ENCODE measurements at regions not wholly inside any gene's neighbourhood (a gene's known extent, or its start where the extent isn't known, plus 50 kb on each side); places are given as distances from the start of the nearest gene placed in this dataset.

DNA sequence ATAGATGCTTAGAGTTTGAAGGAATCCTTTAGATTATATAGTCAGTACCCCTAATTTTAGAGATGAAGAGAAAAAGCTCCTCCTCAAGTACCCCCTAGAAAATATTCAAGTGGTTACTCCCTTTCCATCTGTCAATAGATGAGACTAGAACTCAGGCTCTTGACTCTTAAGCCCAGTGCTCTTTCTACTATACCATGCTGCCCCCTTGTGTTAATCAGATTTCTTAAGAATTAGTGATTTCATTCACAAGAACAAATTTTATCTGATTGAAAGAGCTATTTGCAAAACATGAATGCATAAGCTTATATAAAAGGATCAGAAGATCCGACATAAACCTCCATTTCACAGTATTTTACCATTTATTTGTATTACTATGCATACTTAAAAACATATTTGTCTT is 179.3 kb downstream of the TFEC start:
- TF ChIP-seq, protein P1, sequence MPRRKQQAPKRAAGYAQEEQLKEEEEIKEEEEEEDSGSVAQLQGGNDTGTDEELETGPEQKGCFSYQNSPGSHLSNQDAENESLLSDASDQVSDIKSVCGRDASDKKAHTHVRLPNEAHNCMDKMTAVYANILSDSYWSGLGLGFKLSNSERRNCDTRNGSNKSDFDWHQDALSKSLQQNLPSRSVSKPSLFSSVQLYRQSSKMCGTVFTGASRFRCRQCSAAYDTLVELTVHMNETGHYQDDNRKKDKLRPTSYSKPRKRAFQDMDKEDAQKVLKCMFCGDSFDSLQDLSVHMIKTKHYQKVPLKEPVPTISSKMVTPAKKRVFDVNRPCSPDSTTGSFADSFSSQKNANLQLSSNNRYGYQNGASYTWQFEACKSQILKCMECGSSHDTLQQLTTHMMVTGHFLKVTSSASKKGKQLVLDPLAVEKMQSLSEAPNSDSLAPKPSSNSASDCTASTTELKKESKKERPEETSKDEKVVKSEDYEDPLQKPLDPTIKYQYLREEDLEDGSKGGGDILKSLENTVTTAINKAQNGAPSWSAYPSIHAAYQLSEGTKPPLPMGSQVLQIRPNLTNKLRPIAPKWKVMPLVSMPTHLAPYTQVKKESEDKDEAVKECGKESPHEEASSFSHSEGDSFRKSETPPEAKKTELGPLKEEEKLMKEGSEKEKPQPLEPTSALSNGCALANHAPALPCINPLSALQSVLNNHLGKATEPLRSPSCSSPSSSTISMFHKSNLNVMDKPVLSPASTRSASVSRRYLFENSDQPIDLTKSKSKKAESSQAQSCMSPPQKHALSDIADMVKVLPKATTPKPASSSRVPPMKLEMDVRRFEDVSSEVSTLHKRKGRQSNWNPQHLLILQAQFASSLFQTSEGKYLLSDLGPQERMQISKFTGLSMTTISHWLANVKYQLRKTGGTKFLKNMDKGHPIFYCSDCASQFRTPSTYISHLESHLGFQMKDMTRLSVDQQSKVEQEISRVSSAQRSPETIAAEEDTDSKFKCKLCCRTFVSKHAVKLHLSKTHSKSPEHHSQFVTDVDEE (CRISPR knock-in tag; IDR thresholded peaks at IDR 0.05) = no peak
- TF ChIP-seq GLIS3 (CRISPR knock-in tag; IDR thresholded peaks at IDR 0.05) (no peak), ZFP3 (CRISPR knock-in tag; IDR thresholded peaks at IDR 0.05) (no peak), CSDC2 (CRISPR knock-in tag; IDR thresholded peaks at IDR 0.05) (no peak), RARB (CRISPR knock-in tag; IDR thresholded peaks at IDR 0.05) (no peak), ZNF8 (CRISPR knock-in tag; IDR thresholded peaks at IDR 0.05) (no peak), TCF4 (CRISPR knock-in tag; IDR thresholded peaks at IDR 0.05; ENCODE audit: borderline replicate concordance) (no peak), ISL1 (CRISPR knock-in tag; IDR thresholded peaks at IDR 0.05) (no peak), ESRRG (CRISPR knock-in tag; IDR thresholded peaks at IDR 0.05) (no peak), ZFP30 (CRISPR knock-in tag; IDR thresholded peaks at IDR 0.05) (no peak), ARNTL (CRISPR knock-in tag; IDR thresholded peaks at IDR 0.05; ENCODE audit: borderline replicate concordance, low read depth) (no peak), TOX (CRISPR knock-in tag; IDR thresholded peaks at IDR 0.05; ENCODE audit: borderline replicate concordance) (no peak)
- TF ChIP-seq, protein P2, sequence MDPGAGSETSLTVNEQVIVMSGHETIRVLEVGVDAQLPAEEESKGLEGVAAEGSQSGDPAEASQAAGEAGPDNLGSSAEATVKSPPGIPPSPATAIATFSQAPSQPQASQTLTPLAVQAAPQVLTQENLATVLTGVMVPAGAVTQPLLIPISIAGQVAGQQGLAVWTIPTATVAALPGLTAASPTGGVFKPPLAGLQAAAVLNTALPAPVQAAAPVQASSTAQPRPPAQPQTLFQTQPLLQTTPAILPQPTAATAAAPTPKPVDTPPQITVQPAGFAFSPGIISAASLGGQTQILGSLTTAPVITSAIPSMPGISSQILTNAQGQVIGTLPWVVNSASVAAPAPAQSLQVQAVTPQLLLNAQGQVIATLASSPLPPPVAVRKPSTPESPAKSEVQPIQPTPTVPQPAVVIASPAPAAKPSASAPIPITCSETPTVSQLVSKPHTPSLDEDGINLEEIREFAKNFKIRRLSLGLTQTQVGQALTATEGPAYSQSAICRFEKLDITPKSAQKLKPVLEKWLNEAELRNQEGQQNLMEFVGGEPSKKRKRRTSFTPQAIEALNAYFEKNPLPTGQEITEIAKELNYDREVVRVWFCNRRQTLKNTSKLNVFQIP (CRISPR knock-in tag; IDR thresholded peaks at IDR 0.05; ENCODE audit: borderline replicate concordance, low read depth) = no peak
- TF ChIP-seq, protein P3, sequence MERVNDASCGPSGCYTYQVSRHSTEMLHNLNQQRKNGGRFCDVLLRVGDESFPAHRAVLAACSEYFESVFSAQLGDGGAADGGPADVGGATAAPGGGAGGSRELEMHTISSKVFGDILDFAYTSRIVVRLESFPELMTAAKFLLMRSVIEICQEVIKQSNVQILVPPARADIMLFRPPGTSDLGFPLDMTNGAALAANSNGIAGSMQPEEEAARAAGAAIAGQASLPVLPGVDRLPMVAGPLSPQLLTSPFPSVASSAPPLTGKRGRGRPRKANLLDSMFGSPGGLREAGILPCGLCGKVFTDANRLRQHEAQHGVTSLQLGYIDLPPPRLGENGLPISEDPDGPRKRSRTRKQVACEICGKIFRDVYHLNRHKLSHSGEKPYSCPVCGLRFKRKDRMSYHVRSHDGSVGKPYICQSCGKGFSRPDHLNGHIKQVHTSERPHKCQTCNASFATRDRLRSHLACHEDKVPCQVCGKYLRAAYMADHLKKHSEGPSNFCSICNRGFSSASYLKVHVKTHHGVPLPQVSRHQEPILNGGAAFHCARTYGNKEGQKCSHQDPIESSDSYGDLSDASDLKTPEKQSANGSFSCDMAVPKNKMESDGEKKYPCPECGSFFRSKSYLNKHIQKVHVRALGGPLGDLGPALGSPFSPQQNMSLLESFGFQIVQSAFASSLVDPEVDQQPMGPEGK (CRISPR knock-in tag; IDR thresholded peaks at IDR 0.05; ENCODE audit: borderline replicate concordance) = no peak

Data from SK-N-SH treated with all-trans-retinoic acid at 6 μM for 48 hours (cell line).